Type B pancreatic cell (in vitro differentiated cells): ENCODE measurements at regions not wholly inside any gene's neighbourhood (a gene's known extent, or its start where the extent isn't known, plus 50 kb on each side); places are given as distances from the start of the nearest gene placed in this dataset.

ENCODE experiments used
- DNase-seq: peaks from one replicate; pipeline ENCODE4 v3.0.0; 2021; ENCODE audit warnings: mixed read lengths; ENCODE audit not compliant: unreplicated experiment; ENCODE audit errors: extremely low spot score
- H3K27ac Mint-ChIP-seq: 2 replicates; pipeline ENCODE4 v1.8.0; 2021; ENCODE audit warnings: mild to moderate bottlenecking, mixed read lengths
- H3K27me3 Mint-ChIP-seq: 2 replicates; pipeline ENCODE4 v1.8.0; 2021; ENCODE audit warnings: mixed read lengths
- H3K36me3 Mint-ChIP-seq: 2 replicates; pipeline ENCODE4 v1.8.0; 2021; ENCODE audit warnings: mixed read lengths
- H3K4me1 Mint-ChIP-seq: one replicate; pipeline ENCODE4 v1.8.0; 2021; ENCODE audit warnings: mixed read lengths; ENCODE audit not compliant: unreplicated experiment
- H3K4me3 Mint-ChIP-seq: 2 replicates; pipeline ENCODE4 v1.8.0; 2021; ENCODE audit warnings: mild to moderate bottlenecking, mixed read lengths
- H3K9me3 Mint-ChIP-seq: 2 replicates; pipeline ENCODE4 v1.8.0; 2021; ENCODE audit warnings: mixed read lengths
- TF ChIP-seq, protein P1 (sequence below): fragments of 200-600 bp; sonication (generic); conservative IDR thresholded peaks from 2 replicates; pipeline ENCODE4 v1.5.0; 2021; ENCODE audit warnings: antibody characterized with exemption, mild to moderate bottlenecking

- TF ChIP-seq, protein P1, sequence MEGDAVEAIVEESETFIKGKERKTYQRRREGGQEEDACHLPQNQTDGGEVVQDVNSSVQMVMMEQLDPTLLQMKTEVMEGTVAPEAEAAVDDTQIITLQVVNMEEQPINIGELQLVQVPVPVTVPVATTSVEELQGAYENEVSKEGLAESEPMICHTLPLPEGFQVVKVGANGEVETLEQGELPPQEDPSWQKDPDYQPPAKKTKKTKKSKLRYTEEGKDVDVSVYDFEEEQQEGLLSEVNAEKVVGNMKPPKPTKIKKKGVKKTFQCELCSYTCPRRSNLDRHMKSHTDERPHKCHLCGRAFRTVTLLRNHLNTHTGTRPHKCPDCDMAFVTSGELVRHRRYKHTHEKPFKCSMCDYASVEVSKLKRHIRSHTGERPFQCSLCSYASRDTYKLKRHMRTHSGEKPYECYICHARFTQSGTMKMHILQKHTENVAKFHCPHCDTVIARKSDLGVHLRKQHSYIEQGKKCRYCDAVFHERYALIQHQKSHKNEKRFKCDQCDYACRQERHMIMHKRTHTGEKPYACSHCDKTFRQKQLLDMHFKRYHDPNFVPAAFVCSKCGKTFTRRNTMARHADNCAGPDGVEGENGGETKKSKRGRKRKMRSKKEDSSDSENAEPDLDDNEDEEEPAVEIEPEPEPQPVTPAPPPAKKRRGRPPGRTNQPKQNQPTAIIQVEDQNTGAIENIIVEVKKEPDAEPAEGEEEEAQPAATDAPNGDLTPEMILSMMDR = no peak
- H3K27me3 Mint-ChIP-seq = no peaks in the 10 kb centered on the region
- H3K27ac Mint-ChIP-seq = peak overlapping the region; percentile 25
- H3K4me3 Mint-ChIP-seq = peak overlapping the region; percentile 3
- H3K4me1 Mint-ChIP-seq = peaks cover 16% of the 10 kb centered on the region
- H3K36me3 Mint-ChIP-seq = no peaks in the 10 kb centered on the region
- DNase-seq = no peak
- peaks cover 9% of the 10 kb centered on the region for H3K9me3 Mint-ChIP-seq
Measured at GRCh38 chr15:97072545-97072944, 742.0 kb downstream of the NR2F2 start.

- H3K4me3 Mint-ChIP-seq = no peak overlapping the region
- no peak for DNase-seq
- TF ChIP-seq, protein P1 = no peak
- peaks cover 5% of the 10 kb centered on the region for H3K9me3 Mint-ChIP-seq
- no peak overlapping the region for H3K27ac Mint-ChIP-seq
- peaks cover 27% of the 10 kb centered on the region for H3K4me1 Mint-ChIP-seq
- peaks cover 7% of the 10 kb centered on the region for H3K27me3 Mint-ChIP-seq
- H3K36me3 Mint-ChIP-seq = no peaks in the 10 kb centered on the region
Measured at GRCh38 chr15:97076011-97076410, 745.5 kb downstream of the NR2F2 start.

GRCh38 chr15:97077975-97078374, 747.5 kb downstream of the NR2F2 start:
- no peak for DNase-seq
- peak overlapping the region; percentile 28 for H3K27ac Mint-ChIP-seq
- H3K36me3 Mint-ChIP-seq = no peaks in the 10 kb centered on the region
- no peak overlapping the region for H3K4me3 Mint-ChIP-seq
- H3K9me3 Mint-ChIP-seq = peaks cover 9% of the 10 kb centered on the region
- H3K27me3 Mint-ChIP-seq = peaks cover 7% of the 10 kb centered on the region
- TF ChIP-seq, protein P1 = no peak
- H3K4me1 Mint-ChIP-seq = peaks cover 24% of the 10 kb centered on the region

DNA sequence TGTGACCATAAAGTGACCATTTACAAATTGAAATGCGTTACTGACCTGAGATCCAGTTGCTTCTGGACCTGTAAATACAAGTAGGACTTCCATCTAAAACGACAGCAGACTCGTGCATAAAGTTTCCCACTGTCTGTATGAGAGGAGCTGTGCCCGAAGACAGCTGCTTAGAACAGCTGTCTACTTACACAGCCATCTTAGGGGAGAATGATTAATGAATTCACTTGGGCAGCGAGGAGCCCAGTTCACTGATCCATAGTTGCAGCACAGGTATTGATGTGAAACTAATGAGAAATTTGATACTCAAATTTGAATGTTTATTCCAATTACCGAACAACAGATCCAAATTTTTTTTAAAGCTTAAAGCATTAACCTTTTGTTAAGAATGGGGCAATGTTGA, 748.1 kb downstream of the NR2F2 start:
- TF ChIP-seq, protein P1 = no peak
- DNase-seq = no peak
- no peaks in the 10 kb centered on the region for H3K36me3 Mint-ChIP-seq
- H3K27me3 Mint-ChIP-seq = peaks cover 7% of the 10 kb centered on the region
- H3K4me3 Mint-ChIP-seq = no peak overlapping the region
- peaks cover 9% of the 10 kb centered on the region for H3K9me3 Mint-ChIP-seq
- H3K27ac Mint-ChIP-seq = no peak overlapping the region
- H3K4me1 Mint-ChIP-seq = peaks cover 29% of the 10 kb centered on the region

- H3K4me1 Mint-ChIP-seq = peaks cover 46% of the 10 kb centered on the region
- H3K9me3 Mint-ChIP-seq = peaks cover 4% of the 10 kb centered on the region
- no peak overlapping the region for H3K27ac Mint-ChIP-seq
- TF ChIP-seq, protein P1 = no peak
- H3K4me3 Mint-ChIP-seq = no peak overlapping the region
- no peaks in the 10 kb centered on the region for H3K36me3 Mint-ChIP-seq
- DNase-seq = no peak
- H3K27me3 Mint-ChIP-seq = peaks cover 15% of the 10 kb centered on the region
Measured at GRCh38 chr15:97081666-97082226, 751.2 kb downstream of the NR2F2 start.

DNA sequence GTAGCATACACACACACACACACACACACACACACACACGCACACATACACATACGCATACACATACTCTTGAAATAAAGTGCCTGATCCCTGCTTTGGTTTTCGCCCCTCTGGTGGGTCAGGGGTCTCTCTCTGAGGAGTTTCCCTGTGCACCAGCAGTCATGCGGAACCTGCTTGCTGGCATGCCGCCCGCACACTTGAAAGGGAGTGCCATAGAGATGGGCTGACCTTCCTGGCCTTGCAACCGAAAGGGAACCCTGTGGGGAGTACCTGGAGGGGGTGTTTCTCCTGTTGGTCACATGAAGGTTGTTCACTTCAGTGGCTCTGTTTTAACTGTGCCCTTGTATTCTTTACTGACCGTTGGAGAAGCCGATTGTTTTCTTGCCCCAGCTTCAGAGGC, 752.3 kb downstream of the NR2F2 start:
- DNase-seq = no peak
- Mint-ChIP-seq H3K4me3 (no peak overlapping the region), H3K36me3 (no peaks in the 10 kb centered on the region), H3K27me3 (peaks cover 18% of the 10 kb centered on the region), H3K27ac (no peak overlapping the region), H3K9me3 (peaks cover 4% of the 10 kb centered on the region), H3K4me1 (peaks cover 43% of the 10 kb centered on the region)
- TF ChIP-seq, protein P1 = no peak
